ENCODE measurements at regions not wholly inside any gene's neighbourhood (a gene's known extent, or its start where the extent isn't known, plus 50 kb on each side); places are given as distances from the start of the nearest gene placed in this dataset.

GRCh38 chr5:3654515-3654914 is 58.9 kb downstream of the IRX1 start:
- ChIA-PET CTCF (no interaction called here), POLR2A (no interaction called here)
- no peaks in the 10 kb centered on the region for H3K4me1 ChIP-seq
- intact Hi-C loops (cut with micrococcal nuclease; ENCODE audit: unreplicated experiment) = no loop called here
- no peaks in the 10 kb centered on the region for H3K27me3 ChIP-seq (replicated peaks; ENCODE audit: control insufficient read depth, insufficient read depth, low read length)
- Mint-ChIP-seq H3K36me3 (ENCODE audit: insufficient read depth, unreplicated experiment) (no peaks in the 10 kb centered on the region), H3K27ac (ENCODE audit: unreplicated experiment) (no peak overlapping the region), H3K4me3 (ENCODE audit: unreplicated experiment) (no peak overlapping the region), H3K27me3 (ENCODE audit: insufficient read depth, unreplicated experiment) (peaks cover 7% of the 10 kb centered on the region), H3K9me3 (ENCODE audit: unreplicated experiment) (no peaks in the 10 kb centered on the region), H3K4me1 (ENCODE audit: low read depth, unreplicated experiment) (no peaks in the 10 kb centered on the region)
- TF ChIP-seq CTCF (IDR thresholded peaks at IDR 0.05; ENCODE audit: insufficient read depth in 1 of 2, low read depth in 1 of 2, low read length in 1 of 2, severe bottlenecking in 1 of 2, unreplicated experiment in 1 of 2) = no peak
- no peak for DNase-seq
- H3K4me3 ChIP-seq (ENCODE audit: low read depth, low read length) = no peak overlapping the region
- BruUV-seq (replicated peaks) = no TSS peak
- H3K36me3 ChIP-seq (ENCODE audit: control insufficient read depth, insufficient read depth, low read length) = no peaks in the 10 kb centered on the region
- H3K9me3 ChIP-seq = no peaks in the 10 kb centered on the region

- Mint-ChIP-seq H3K9me3 (ENCODE audit: unreplicated experiment) (no peaks in the 10 kb centered on the region), H3K27me3 (ENCODE audit: insufficient read depth, unreplicated experiment) (peaks cover 7% of the 10 kb centered on the region), H3K27ac (ENCODE audit: unreplicated experiment) (no peak overlapping the region), H3K36me3 (ENCODE audit: insufficient read depth, unreplicated experiment) (no peaks in the 10 kb centered on the region), H3K4me3 (ENCODE audit: unreplicated experiment) (no peak overlapping the region), H3K4me1 (ENCODE audit: low read depth, unreplicated experiment) (no peaks in the 10 kb centered on the region)
- no peak for TF ChIP-seq CTCF (IDR thresholded peaks at IDR 0.05; ENCODE audit: insufficient read depth in 1 of 2, low read depth in 1 of 2, low read length in 1 of 2, severe bottlenecking in 1 of 2, unreplicated experiment in 1 of 2)
- POLR2A ChIA-PET = no interaction called here
- no peak for DNase-seq
- Histone ChIP-seq H3K4me1 (no peaks in the 10 kb centered on the region), H3K4me3 (ENCODE audit: low read depth, low read length) (no peak overlapping the region), H3K27me3 (replicated peaks; ENCODE audit: control insufficient read depth, insufficient read depth, low read length) (no peaks in the 10 kb centered on the region), H3K36me3 (ENCODE audit: control insufficient read depth, insufficient read depth, low read length) (no peaks in the 10 kb centered on the region), H3K9me3 (no peaks in the 10 kb centered on the region)
- CTCF ChIA-PET = no interaction called here
- intact Hi-C loops (cut with micrococcal nuclease; ENCODE audit: unreplicated experiment) = no loop called here
- no TSS peak for BruUV-seq (replicated peaks)
These were observed 61.2 kb downstream of the IRX1 start for GRCh38 chr5:3656803-3657202.

GRCh38 chr5:3657364-3658022 is 61.9 kb downstream of the IRX1 start:
- H3K4me1 ChIP-seq = no peaks in the 10 kb centered on the region
- Mint-ChIP-seq H3K27ac (ENCODE audit: unreplicated experiment) (no peak overlapping the region), H3K4me3 (ENCODE audit: unreplicated experiment) (no peak overlapping the region), H3K27me3 (ENCODE audit: insufficient read depth, unreplicated experiment) (peaks cover 7% of the 10 kb centered on the region), H3K36me3 (ENCODE audit: insufficient read depth, unreplicated experiment) (no peaks in the 10 kb centered on the region), H3K4me1 (ENCODE audit: low read depth, unreplicated experiment) (no peaks in the 10 kb centered on the region), H3K9me3 (ENCODE audit: unreplicated experiment) (no peaks in the 10 kb centered on the region)
- H3K27me3 ChIP-seq (replicated peaks; ENCODE audit: control insufficient read depth, insufficient read depth, low read length) = no peaks in the 10 kb centered on the region
- BruUV-seq (replicated peaks) = no TSS peak
- no peak overlapping the region for H3K4me3 ChIP-seq (ENCODE audit: low read depth, low read length)
- ChIA-PET CTCF (no interaction called here), POLR2A (no interaction called here)
- H3K9me3 ChIP-seq = no peaks in the 10 kb centered on the region
- H3K36me3 ChIP-seq (ENCODE audit: control insufficient read depth, insufficient read depth, low read length) = no peaks in the 10 kb centered on the region
- intact Hi-C loops (cut with micrococcal nuclease; ENCODE audit: unreplicated experiment) = no loop called here
- DNase-seq = no peak
- TF ChIP-seq CTCF (IDR thresholded peaks at IDR 0.05; ENCODE audit: insufficient read depth in 1 of 2, low read depth in 1 of 2, low read length in 1 of 2, severe bottlenecking in 1 of 2, unreplicated experiment in 1 of 2) = no peak

Measured in Caco-2 (cell line).